ENCODE measurements at regions not wholly inside any gene's neighbourhood (a gene's known extent, or its start where the extent isn't known, plus 50 kb on each side); places are given as distances from the start of the nearest gene placed in this dataset.
"Not testable (repeated sequence)": the region's sequence is repeated elsewhere in the genome, so short reads cannot be mapped to it uniquely, and the experiment has no call there.

GRCh38 chr6:16912756-16913155 is 151.5 kb upstream of the ATXN1 start:
- no peak for DNase-seq (ENCODE audit: low read depth in 3 of 3, low spot score in 2 of 3)

GRCh38 chr6:16911088-16911487 is 149.8 kb upstream of the ATXN1 start:
- no peak for DNase-seq (ENCODE audit: low read depth in 3 of 3, low spot score in 2 of 3)

GRCh38 chr6:16909658-16910360 is 148.5 kb upstream of the ATXN1 start:
- no peak for DNase-seq (ENCODE audit: low read depth in 3 of 3, low spot score in 2 of 3)

GRCh38 chr6:16907991-16908390 is 146.7 kb upstream of the ATXN1 start:
- DNase-seq (ENCODE audit: low read depth in 3 of 3, low spot score in 2 of 3): no peak

- DNase-seq (ENCODE audit: low read depth in 3 of 3, low spot score in 2 of 3): no peak
Observed at GRCh38 chr6:16904957-16905356, 143.7 kb upstream of the ATXN1 start.

GRCh38 chr6:16903470-16903869 is 142.2 kb upstream of the ATXN1 start:
- DNase-seq (ENCODE audit: low read depth in 3 of 3, low spot score in 2 of 3): no peak

GRCh38 chr6:16902502-16902901 is 141.2 kb upstream of the ATXN1 start:
- DNase-seq (ENCODE audit: low read depth in 3 of 3, low spot score in 2 of 3): no peak

- DNase-seq (ENCODE audit: low read depth in 3 of 3, low spot score in 2 of 3): no peak
Observed at GRCh38 chr6:16901782-16902181, 140.5 kb upstream of the ATXN1 start.

- DNase-seq (ENCODE audit: low read depth in 3 of 3, low spot score in 2 of 3): no peak
Observed at GRCh38 chr6:16901306-16901705, 140.0 kb upstream of the ATXN1 start.

GRCh38 chr6:16898640-16899396 is 137.6 kb upstream of the ATXN1 start:
- no peak for DNase-seq (ENCODE audit: low read depth in 3 of 3, low spot score in 2 of 3)

GRCh38 chr6:16897669-16898068 is 136.4 kb upstream of the ATXN1 start:
- DNase-seq (ENCODE audit: low read depth in 3 of 3, low spot score in 2 of 3): no peak

- no peak for DNase-seq (ENCODE audit: low read depth in 3 of 3, low spot score in 2 of 3)
Observed at GRCh38 chr6:16894301-16894700, 133.0 kb upstream of the ATXN1 start.

- not testable (repeated sequence) for DNase-seq (ENCODE audit: low read depth in 3 of 3, low spot score in 2 of 3)
Observed at GRCh38 chr6:16891110-16891509, 129.8 kb upstream of the ATXN1 start.

GRCh38 chr6:16885411-16886160 is 124.3 kb upstream of the ATXN1 start:
- DNase-seq (ENCODE audit: low read depth in 3 of 3, low spot score in 2 of 3): no peak

- DNase-seq (ENCODE audit: low read depth in 3 of 3, low spot score in 2 of 3): no peak
Observed at GRCh38 chr6:16884526-16884925, 123.3 kb upstream of the ATXN1 start.

GRCh38 chr6:16883414-16883813 is 122.2 kb upstream of the ATXN1 start:
- no peak for DNase-seq (ENCODE audit: low read depth in 3 of 3, low spot score in 2 of 3)

GRCh38 chr6:16882230-16882629 is 121.0 kb upstream of the ATXN1 start:
- DNase-seq (ENCODE audit: low read depth in 3 of 3, low spot score in 2 of 3): no peak

- DNase-seq (ENCODE audit: low read depth in 3 of 3, low spot score in 2 of 3): not testable (repeated sequence)
Observed at GRCh38 chr6:16876852-16877251, 115.6 kb upstream of the ATXN1 start.

- no peak for DNase-seq (ENCODE audit: low read depth in 3 of 3, low spot score in 2 of 3)
Observed at GRCh38 chr6:16876201-16876600, 114.9 kb upstream of the ATXN1 start.

GRCh38 chr6:16873698-16874097 is 112.4 kb upstream of the ATXN1 start:
- DNase-seq (ENCODE audit: low read depth in 3 of 3, low spot score in 2 of 3): no peak

- no peak for DNase-seq (ENCODE audit: low read depth in 3 of 3, low spot score in 2 of 3)
Observed at GRCh38 chr6:16872543-16873235, 111.4 kb upstream of the ATXN1 start.
